ENCODE measurements at regions not wholly inside any gene's neighbourhood (a gene's known extent, or its start where the extent isn't known, plus 50 kb on each side); places are given as distances from the start of the nearest gene placed in this dataset.

DNA sequence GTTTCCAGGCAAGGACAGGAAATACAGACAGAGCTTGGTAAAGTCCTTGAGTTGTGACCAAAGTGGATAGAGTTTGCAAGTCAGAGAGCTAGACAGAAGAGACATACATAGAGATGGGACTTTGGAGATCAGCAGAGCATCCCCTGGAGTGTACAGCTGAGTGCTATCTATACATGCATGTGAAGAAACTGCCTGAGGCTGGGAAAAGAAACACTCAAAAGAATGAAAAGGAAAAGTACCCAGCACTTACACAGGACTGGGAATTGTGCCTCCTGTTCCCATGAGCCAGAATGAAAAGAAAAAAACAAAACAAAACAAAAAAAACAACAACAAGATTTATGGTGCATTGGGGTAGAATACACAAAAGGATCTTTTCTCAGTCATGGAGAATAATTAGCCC lies 606.4 kb downstream of the ZNF608 start:
- TF ChIP-seq GATA2 (IDR thresholded peaks at IDR 0.05; ENCODE audit: low read depth, low read length) (no peak), GATA3 (IDR thresholded peaks at IDR 0.05; ENCODE audit: low read depth, low read length) (no peak)

Measured in SH-SY5Y (cell line).